Memory B cell (primary cell): ENCODE measurements at regions not wholly inside any gene's neighbourhood (a gene's known extent, or its start where the extent isn't known, plus 50 kb on each side); places are given as distances from the start of the nearest gene placed in this dataset.

Experiments
- ATAC-seq: fragments of 150-1000 bp; cut with Tn5 transposase; 2 replicates; pipeline ENCODE4 v1.10.0; 2021; ENCODE audit warnings: low read depth, mild to moderate bottlenecking, moderate library complexity
- DNase-seq, 2 donors: peaks; one replicate each; pipeline ENCODE4 v3.0.0; 2022; ENCODE audit warnings: low spot score in 2 of 2
- H3K27ac Mint-ChIP-seq: one replicate; pipeline ENCODE4 v1.8.0; 2022; ENCODE audit warnings: mild to moderate bottlenecking, moderate library complexity, mixed read lengths
- H3K27me3 Mint-ChIP-seq: one replicate; pipeline ENCODE4 v1.8.0; 2022; ENCODE audit warnings: mixed read lengths
- H3K36me3 Mint-ChIP-seq: one replicate; pipeline ENCODE4 v1.8.0; 2022; ENCODE audit warnings: mild to moderate bottlenecking, mixed read lengths
- H3K4me1 Mint-ChIP-seq: one replicate; pipeline ENCODE4 v1.8.0; 2022; ENCODE audit warnings: mixed read lengths
- H3K4me3 Mint-ChIP-seq: one replicate; pipeline ENCODE4 v1.8.0; 2022; ENCODE audit warnings: mild to moderate bottlenecking, moderate library complexity, mixed read lengths
- H3K9me3 Mint-ChIP-seq: one replicate; pipeline ENCODE4 v1.8.0; 2022; ENCODE audit warnings: mixed read lengths

- Mint-ChIP-seq H3K9me3 (no peaks in the 10 kb centered on the region), H3K4me1 (peaks cover 8% of the 10 kb centered on the region)
Observed at GRCh38 chr9:8158574-8158973, 359.0 kb upstream of the DMAC1 start.

GRCh38 chr9:8157683-8158324, 358.2 kb upstream of the DMAC1 start:
- ATAC-seq (no peak), DNase-seq (no peak)
- Mint-ChIP-seq H3K4me3 (no peak overlapping the region), H3K36me3 (no peaks in the 10 kb centered on the region), H3K27ac (no peak overlapping the region), H3K9me3 (no peaks in the 10 kb centered on the region), H3K4me1 (peaks cover 8% of the 10 kb centered on the region), H3K27me3 (no peaks in the 10 kb centered on the region)

More at GRCh38 chr9:8158574-8158973, 359.0 kb upstream of the DMAC1 start:
- H3K27ac Mint-ChIP-seq, result no peak overlapping the region
- H3K27me3 Mint-ChIP-seq, result no peaks in the 10 kb centered on the region
- no peak for DNase-seq
- H3K36me3 Mint-ChIP-seq, result no peaks in the 10 kb centered on the region
- H3K4me3 Mint-ChIP-seq, result no peak overlapping the region
- ATAC-seq, result no peak

DNA sequence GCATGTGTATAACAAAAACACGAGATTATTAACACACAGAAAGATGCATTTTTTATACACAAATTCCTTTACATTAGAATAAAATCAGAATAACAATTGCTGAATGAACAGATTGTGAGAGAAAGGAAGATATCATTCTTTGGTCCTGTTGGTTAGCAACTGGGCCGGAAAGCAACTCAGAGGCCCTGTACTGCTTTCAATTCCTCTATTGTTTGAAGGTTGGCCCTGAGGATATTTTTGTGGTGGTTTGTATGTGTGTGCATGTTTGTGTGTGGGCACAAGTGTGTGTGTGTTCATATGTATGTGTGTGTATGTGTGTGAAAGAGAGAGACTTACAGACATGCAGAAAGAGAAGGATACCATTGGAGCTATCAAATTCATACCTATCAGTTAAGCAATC, 356.8 kb upstream of the DMAC1 start:
- DNase-seq (peak in 1 of 2 donors; percentile 20), ATAC-seq (peak; percentile 98)
- peaks cover 2% of the 10 kb centered on the region for H3K36me3 Mint-ChIP-seq
- H3K4me1 Mint-ChIP-seq, result peaks cover 8% of the 10 kb centered on the region
- no peaks in the 10 kb centered on the region for H3K27me3 Mint-ChIP-seq
- H3K9me3 Mint-ChIP-seq, result no peaks in the 10 kb centered on the region
- no peak overlapping the region for H3K4me3 Mint-ChIP-seq
- no peak overlapping the region for H3K27ac Mint-ChIP-seq

- H3K4me3 Mint-ChIP-seq, result no peak overlapping the region
- no peak overlapping the region for H3K27ac Mint-ChIP-seq
- ATAC-seq (no peak), DNase-seq (no peak)
- H3K4me1 Mint-ChIP-seq, result peaks cover 8% of the 10 kb centered on the region
- H3K36me3 Mint-ChIP-seq, result peaks cover 5% of the 10 kb centered on the region
- H3K9me3 Mint-ChIP-seq, result peaks cover 6% of the 10 kb centered on the region
- H3K27me3 Mint-ChIP-seq, result no peaks in the 10 kb centered on the region
Observed at GRCh38 chr9:8155706-8156105, 356.1 kb upstream of the DMAC1 start.

DNA sequence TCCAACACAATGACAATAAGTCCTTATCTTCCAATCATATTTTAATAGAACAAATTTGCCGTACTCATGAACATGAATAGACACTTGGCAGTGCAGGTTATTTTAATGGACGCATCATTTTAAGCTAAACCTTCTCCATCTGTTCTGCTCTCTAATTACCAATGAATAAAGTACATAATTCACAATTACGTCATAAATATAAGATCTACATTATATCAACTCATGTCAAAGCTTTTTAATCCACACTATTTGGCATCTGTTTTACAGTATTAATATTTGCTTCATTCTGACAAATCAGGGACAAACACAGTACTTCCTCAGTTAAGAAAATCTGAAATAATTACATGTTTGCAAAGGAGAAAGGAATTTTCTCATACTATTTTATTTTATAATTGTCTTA, 344.1 kb upstream of the DMAC1 start:
- H3K27ac Mint-ChIP-seq, result no peak overlapping the region
- H3K4me3 Mint-ChIP-seq, result no peak overlapping the region
- no peaks in the 10 kb centered on the region for H3K4me1 Mint-ChIP-seq
- no peak for DNase-seq
- no peaks in the 10 kb centered on the region for H3K36me3 Mint-ChIP-seq
- no peak for ATAC-seq
- peaks cover 2% of the 10 kb centered on the region for H3K27me3 Mint-ChIP-seq
- no peaks in the 10 kb centered on the region for H3K9me3 Mint-ChIP-seq

- H3K27ac Mint-ChIP-seq, result no peak overlapping the region
Observed at GRCh38 chr9:8140557-8140956, 341.0 kb upstream of the DMAC1 start.

GRCh38 chr9:8139756-8140155, 340.2 kb upstream of the DMAC1 start:
- H3K4me1 Mint-ChIP-seq, result peaks cover 9% of the 10 kb centered on the region
- DNase-seq, result no peak
- H3K36me3 Mint-ChIP-seq, result no peaks in the 10 kb centered on the region
- H3K9me3 Mint-ChIP-seq, result no peaks in the 10 kb centered on the region
- H3K27ac Mint-ChIP-seq, result no peak overlapping the region
- H3K27me3 Mint-ChIP-seq, result peaks cover 2% of the 10 kb centered on the region
- ATAC-seq, result no peak
- no peak overlapping the region for H3K4me3 Mint-ChIP-seq

More at GRCh38 chr9:8140557-8140956, 341.0 kb upstream of the DMAC1 start:
- peaks cover 9% of the 10 kb centered on the region for H3K4me1 Mint-ChIP-seq
- no peaks in the 10 kb centered on the region for H3K36me3 Mint-ChIP-seq
- H3K4me3 Mint-ChIP-seq, result no peak overlapping the region
- DNase-seq (no peak), ATAC-seq (no peak)
- H3K27me3 Mint-ChIP-seq, result peaks cover 2% of the 10 kb centered on the region
- no peaks in the 10 kb centered on the region for H3K9me3 Mint-ChIP-seq

GRCh38 chr9:8136477-8136876, 336.9 kb upstream of the DMAC1 start:
- Mint-ChIP-seq H3K27me3 (peaks cover 2% of the 10 kb centered on the region), H3K27ac (no peak overlapping the region), H3K9me3 (no peaks in the 10 kb centered on the region), H3K4me1 (peaks cover 9% of the 10 kb centered on the region), H3K4me3 (no peak overlapping the region), H3K36me3 (no peaks in the 10 kb centered on the region)
- ATAC-seq (no peak), DNase-seq (no peak)

DNA sequence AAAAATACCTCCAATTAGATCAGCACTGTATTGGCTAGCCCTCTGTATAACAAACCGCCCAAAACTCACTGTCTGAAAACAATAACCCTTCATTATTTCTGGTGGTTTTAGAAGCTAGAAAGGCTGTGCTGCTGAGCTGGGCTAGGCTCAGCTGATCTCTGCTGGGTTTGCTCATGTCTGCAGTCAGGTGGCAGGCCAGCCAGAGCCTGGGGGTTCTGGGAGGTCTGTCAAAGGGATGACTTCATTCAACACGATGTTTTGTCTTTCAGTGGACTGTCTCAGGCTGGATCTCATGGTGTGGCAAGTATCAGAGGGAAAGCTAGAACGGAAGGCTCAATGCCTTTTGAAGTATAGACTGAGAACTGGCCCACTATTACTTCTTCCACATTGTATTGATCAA, 335.1 kb upstream of the DMAC1 start:
- no peak overlapping the region for H3K4me3 Mint-ChIP-seq
- H3K27me3 Mint-ChIP-seq, result no peaks in the 10 kb centered on the region
- H3K36me3 Mint-ChIP-seq, result no peaks in the 10 kb centered on the region
- DNase-seq (no peak), ATAC-seq (no peak)
- H3K27ac Mint-ChIP-seq, result no peak overlapping the region
- H3K4me1 Mint-ChIP-seq, result peaks cover 9% of the 10 kb centered on the region
- H3K9me3 Mint-ChIP-seq, result no peaks in the 10 kb centered on the region

GRCh38 chr9:8133606-8134005, 334.0 kb upstream of the DMAC1 start:
- H3K36me3 Mint-ChIP-seq, result no peaks in the 10 kb centered on the region
- no peak overlapping the region for H3K4me3 Mint-ChIP-seq
- H3K27ac Mint-ChIP-seq, result no peak overlapping the region
- no peak for ATAC-seq
- DNase-seq, result no peak
- peaks cover 9% of the 10 kb centered on the region for H3K4me1 Mint-ChIP-seq
- H3K9me3 Mint-ChIP-seq, result no peaks in the 10 kb centered on the region
- H3K27me3 Mint-ChIP-seq, result no peaks in the 10 kb centered on the region

- Mint-ChIP-seq H3K4me3 (no peak overlapping the region), H3K27me3 (no peaks in the 10 kb centered on the region), H3K27ac (no peak overlapping the region), H3K9me3 (peaks cover 1% of the 10 kb centered on the region), H3K36me3 (no peaks in the 10 kb centered on the region), H3K4me1 (peaks cover 7% of the 10 kb centered on the region)
- no peak for DNase-seq
- peak; percentile 37 for ATAC-seq
Observed at GRCh38 chr9:8115570-8115969, 316.0 kb upstream of the DMAC1 start.

DNA sequence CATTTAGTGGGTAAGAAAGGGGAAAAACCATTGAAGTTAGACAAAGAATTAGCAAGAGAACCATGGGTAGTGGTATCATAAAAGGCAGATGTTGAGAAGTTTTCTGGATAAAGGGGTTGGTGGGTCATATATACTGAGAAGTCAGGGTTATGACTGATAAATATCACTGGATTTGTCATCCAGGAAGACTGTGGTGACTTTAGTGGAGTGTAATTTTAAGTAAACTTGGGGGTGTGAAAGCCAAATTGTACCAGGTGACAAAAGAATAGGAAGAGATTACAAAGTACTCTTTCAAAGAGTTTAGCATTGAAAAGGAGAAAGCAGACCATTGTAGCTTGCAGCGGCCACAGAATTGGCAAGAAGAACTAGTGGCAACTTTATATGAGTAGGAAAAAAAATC, 315.2 kb upstream of the DMAC1 start:
- Mint-ChIP-seq H3K27me3 (no peaks in the 10 kb centered on the region), H3K9me3 (peaks cover 1% of the 10 kb centered on the region), H3K4me1 (peaks cover 7% of the 10 kb centered on the region), H3K27ac (no peak overlapping the region), H3K36me3 (no peaks in the 10 kb centered on the region), H3K4me3 (no peak overlapping the region)
- DNase-seq, result no peak
- ATAC-seq, result no peak

DNA sequence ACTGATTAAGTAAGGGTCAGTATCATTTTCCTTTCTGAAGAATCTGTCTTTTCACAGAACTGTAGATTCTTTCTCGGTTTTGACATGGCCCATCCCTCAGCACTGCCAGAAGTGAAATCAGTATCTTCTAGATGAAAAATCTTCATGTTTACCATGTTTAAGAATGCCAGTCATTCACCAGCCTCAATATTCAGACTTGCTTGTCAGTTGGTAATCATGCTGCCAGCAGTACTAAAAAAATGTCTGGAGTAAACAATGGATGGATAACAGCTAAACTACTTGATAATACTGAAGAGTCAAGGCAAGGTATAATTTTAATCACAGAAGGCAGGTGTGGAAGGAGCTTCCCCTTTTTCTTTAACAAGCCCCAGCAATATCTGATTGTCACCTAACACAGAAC, 306.8 kb upstream of the DMAC1 start:
- no peak for ATAC-seq
- peaks cover 1% of the 10 kb centered on the region for H3K36me3 Mint-ChIP-seq
- H3K27ac Mint-ChIP-seq, result no peak overlapping the region
- no peak for DNase-seq
- H3K4me3 Mint-ChIP-seq, result no peak overlapping the region
- peaks cover 3% of the 10 kb centered on the region for H3K27me3 Mint-ChIP-seq
- peaks cover 4% of the 10 kb centered on the region for H3K9me3 Mint-ChIP-seq
- H3K4me1 Mint-ChIP-seq, result peaks cover 2% of the 10 kb centered on the region

GRCh38 chr9:8101607-8102006, 302.0 kb upstream of the DMAC1 start:
- peaks cover 9% of the 10 kb centered on the region for H3K9me3 Mint-ChIP-seq

GRCh38 chr9:8096091-8096490, 296.5 kb upstream of the DMAC1 start:
- DNase-seq (no peak), ATAC-seq (no peak)
- peaks cover under 1% of the 10 kb centered on the region for H3K4me1 Mint-ChIP-seq
- no peaks in the 10 kb centered on the region for H3K27me3 Mint-ChIP-seq
- H3K36me3 Mint-ChIP-seq, result peaks cover 1% of the 10 kb centered on the region
- H3K4me3 Mint-ChIP-seq, result no peak overlapping the region
- H3K27ac Mint-ChIP-seq, result no peak overlapping the region
- peaks cover 5% of the 10 kb centered on the region for H3K9me3 Mint-ChIP-seq

More at GRCh38 chr9:8101607-8102006, 302.0 kb upstream of the DMAC1 start:
- ATAC-seq, result no peak
- no peak for DNase-seq
- Mint-ChIP-seq H3K4me3 (no peak overlapping the region), H3K27me3 (peaks cover 1% of the 10 kb centered on the region), H3K36me3 (peaks cover 3% of the 10 kb centered on the region), H3K27ac (no peak overlapping the region), H3K4me1 (no peaks in the 10 kb centered on the region)
